ENCODE measurements at regions not wholly inside any gene's neighbourhood (a gene's known extent, or its start where the extent isn't known, plus 50 kb on each side); places are given as distances from the start of the nearest gene placed in this dataset.
A peak's percentile ranks its signal among the peaks of the same experiment; 100 is the strongest.

DNA sequence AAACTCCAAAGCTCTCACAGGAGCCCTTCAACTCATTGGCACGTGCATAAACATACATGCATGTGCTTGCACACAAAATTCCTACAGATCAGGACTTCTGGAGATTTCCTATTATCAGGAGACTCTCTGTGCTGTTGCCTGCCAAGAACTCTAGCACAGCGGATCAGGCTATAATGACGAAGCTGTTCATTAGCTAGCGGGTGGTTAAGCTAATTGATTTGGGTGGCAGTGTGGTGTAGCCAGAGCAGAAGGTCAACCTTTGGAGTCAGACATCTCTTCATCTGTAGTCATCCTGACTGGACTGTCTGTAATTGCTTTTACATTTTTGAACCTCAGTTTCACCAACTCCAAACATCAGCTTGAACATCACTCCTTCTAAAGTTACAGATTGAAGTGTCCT lies 69.0 kb downstream of the KIF2B start:
- DNase-seq: no peak

DNA sequence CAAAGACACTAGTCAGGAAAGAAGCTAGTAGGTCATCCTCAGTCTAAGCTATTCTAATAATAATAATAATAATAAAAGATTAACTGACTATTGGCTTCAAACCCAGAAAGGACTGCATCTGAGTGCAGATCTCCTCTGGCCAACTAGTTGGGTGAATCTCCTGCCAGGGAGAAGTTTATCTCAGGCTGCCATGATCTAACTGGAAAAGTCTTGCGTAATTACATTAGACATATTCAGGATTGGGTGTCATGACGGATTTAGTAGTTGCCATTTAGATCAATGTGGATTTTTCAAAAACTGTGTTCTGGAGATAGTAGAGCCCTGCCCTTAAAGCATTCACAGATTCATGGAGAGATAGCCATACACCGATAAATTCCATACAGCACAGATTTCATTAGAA lies 69.5 kb downstream of the KIF2B start:
- no peak for DNase-seq

DNA sequence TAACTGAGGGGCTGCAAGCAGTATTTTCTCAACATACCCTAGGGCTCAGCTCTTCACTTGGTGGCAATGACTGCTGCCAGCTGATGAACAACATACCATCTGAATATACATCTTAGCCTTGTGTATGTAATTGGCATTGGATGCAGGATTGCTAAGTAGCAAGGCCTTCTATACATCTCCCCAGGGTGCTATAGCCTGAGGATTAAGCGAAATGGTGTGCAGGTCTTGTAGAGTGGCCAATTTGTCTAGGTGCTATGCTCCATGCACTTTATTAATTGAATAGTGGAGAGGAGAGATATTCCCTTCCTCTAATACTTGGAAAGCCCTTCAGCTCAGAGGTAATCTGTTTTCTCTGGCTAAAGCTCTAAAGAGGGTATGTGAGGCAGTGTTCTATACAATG lies 71.9 kb downstream of the KIF2B start:
- DNase-seq: no peak

DNA sequence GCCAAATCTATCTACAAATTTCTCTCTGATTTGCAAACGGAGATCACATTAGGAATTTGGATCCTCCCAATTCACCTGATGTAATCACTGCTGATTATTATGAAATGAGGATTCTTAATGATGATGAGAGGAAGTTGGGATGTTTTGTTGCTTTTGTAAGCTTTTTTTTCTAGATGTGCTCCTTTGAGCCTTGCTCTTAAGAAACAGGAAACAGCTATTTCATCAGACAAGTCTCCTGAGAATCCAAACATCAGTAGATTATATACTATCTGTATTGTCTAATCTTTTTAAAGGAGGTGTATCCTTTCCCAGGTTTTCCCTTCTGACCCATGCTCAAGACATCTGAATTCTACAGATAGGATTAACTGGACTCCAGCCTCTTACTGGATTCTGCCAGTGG lies 73.3 kb downstream of the KIF2B start:
- peak; percentile 44 for DNase-seq

DNA sequence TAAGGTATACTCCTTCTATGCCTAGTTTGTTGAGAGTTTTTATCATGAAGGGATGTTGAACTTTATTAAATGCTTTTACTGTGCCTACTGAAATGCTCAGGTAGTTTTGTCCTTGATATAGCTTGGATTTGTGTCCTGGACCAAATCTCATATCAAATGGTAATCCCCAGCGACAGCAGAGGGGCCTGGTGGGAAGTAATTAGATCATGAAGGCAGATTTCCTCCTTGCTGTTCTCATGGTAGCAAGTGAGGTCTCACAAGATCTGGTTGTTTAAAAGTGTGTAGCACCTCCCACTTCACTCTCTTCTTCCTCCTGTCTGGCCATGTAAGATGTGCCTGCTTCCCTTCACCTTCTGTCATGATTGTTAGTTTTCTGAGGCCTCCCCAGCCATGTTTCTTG lies 78.2 kb downstream of the KIF2B start:
- DNase-seq: no peak

DNA sequence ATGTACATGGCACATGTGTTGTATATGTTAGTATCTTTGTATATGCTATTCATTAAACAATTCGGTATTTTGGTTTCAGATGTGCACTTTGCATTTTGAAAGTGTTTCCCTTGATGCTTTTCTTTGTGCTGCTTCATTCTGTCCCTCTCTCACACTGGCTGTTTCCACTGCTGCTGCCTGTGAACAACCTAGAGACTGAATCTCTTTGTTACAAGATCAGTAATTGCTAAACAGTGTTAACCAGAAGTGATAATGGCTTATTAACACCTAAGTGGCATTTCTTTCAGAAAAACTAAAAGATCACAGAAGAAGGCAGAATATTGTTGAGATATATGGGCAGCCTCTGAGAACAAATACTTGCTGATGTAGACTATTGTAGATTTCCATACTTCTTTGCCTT lies 84.7 kb downstream of the KIF2B start:
- DNase-seq: no peak

DNA sequence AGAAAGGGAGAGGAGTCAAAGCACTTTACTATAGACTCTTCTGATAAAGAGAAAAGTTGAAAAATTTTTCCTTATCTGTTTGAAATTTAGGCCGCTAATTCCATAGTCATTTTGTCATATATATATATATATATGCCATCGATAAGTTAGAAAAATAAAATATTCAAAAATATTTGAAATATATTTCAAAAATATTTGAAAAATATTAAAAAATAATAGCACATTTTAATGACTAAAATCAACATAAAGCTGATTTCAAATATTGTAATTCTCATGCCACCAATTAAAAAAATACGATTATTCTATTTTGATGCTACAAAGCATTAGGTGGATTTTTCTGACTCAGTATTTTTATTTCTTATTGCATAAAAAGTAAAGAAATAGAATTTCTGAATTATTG lies 87.1 kb downstream of the KIF2B start:
- DNase-seq: no peak

DNA sequence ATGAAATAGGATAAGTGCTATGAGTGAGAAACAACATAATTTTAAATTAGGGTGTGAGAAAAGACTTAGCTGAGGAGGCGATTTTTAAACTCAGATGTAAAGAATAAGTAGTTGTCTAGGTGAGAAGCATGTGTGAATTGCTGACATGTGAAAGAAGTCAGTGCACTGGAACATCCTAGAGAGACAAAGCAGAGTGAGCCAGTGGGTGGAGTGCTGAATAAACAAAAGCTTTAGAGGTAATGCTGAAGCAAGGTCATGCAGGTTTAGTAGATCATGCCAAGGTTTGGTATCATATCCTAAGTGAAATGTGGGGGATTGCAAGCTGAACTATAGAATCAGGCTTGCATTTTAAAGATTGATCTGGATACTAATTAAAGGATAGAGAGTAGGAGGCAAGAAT lies 89.4 kb downstream of the KIF2B start:
- no peak for DNase-seq

DNA sequence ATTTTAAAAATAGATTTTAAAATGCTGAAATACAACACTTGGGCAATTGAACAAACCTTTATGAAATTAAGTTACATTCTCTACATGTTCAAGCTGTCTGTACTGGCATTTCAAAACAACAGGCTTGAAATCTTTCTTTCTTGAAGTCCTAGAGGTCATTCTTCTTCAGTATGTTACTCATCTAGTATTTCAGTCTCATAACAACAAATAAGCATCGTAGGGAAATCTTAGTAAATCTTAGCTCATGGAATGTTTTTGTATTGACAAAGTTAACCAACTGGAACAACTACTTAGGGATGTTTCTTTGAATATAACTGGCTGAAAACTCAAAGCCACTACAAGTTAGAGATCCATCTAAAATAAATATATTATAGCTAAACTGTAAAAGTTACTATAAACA lies 96.6 kb downstream of the KIF2B start:
- no peak for DNase-seq

DNA sequence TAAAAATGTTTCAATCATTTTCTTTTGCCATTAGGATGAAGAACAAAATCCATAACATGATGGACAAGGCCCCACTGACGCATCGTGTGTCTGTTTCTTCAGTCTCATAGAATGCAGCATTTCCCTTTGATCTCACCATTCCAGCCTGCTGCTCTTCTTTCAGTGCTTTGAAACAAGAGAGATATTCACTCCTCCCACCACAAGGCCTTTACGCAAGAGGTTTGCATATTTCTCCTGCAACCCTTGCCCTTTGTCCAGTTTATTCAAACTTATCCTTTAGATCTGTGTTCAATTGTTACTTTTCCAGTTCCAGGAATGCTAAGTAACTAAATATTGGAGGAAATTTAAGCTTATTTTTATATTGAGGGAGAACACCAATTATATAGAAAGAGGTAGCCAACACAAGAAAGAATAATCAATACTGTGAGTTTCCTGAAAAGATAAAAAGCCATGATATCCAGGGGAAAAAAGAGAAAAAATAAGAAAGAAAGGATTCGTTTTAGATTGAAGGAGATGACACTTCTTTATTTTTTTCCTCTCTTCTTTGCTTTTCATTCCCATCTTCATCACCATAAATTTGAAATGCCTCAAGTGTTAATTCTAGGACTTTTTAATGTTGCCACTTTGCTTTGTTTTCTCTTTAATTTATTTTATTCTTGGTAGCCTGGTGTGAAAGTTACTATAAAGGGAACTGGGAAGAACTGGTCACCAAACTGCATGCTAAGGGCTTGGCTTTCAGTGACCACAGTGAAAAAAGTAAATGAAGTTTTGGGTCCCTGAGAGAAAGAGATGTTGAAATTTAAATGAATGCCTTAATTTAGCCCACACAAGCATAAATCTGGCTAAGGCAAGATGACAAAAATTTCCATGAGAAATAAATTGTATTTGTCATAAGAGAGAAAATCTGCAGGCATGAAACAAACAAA lies 102.1 kb downstream of the KIF2B start:
- no peak for DNase-seq

DNA sequence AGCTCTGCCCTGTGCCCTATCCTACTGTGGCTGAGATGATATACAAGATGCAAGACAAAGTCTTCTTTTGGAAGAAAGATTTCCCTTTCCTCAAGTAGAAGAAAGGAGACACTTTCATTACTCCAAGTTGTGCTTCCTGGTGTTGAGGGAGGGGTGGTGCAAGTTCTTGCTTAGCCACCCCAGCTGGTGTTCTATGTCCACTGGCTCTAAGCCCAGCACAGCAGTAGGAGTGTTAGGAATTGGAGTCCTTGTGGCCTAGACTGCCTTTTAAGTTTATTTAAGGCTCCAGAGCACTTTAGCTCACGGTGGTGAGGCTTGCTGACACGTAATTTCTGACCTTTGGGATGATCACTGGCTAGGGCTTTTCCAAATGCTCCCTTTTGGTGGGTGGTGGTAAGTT lies 109.7 kb downstream of the KIF2B start:
- DNase-seq: no peak

DNA sequence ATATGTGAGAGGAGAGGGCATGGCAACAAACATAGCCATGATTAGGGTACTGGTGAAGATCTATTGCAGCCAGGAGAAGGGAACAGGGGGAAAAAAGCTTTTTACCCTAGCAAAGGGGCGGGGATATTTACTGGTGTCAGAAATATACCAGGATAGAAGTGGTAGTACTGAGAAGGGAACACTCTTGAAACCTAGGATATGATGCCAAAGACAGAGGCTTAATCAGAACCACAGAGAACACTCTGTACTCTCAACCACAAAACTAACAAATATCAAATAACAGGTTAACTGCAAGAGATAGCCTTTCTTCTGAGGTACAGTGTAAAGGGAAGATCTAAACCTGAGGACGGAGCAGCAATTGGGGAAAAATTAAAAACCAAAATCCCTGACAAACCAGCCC lies 112.2 kb downstream of the KIF2B start:
- no peak for DNase-seq

DNA sequence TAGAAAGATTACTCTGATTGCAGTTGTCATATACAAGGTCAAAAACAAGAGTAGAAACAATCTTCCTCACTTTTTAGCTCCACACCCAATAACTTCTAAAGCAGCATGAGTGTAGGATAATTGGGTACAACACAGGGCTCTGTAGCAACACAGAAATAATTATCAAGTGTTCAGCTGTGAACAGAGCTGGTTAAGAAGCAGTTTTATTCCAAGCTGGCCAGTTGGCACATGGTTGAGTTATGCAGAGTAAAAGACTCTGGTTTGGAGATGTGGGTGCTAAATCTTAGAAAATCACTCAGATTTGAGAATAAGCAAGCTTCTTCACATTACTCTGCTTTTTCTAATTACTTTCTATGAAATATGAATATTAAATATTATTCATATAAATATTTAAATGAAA lies 118.5 kb downstream of the KIF2B start:
- DNase-seq: no peak

DNA sequence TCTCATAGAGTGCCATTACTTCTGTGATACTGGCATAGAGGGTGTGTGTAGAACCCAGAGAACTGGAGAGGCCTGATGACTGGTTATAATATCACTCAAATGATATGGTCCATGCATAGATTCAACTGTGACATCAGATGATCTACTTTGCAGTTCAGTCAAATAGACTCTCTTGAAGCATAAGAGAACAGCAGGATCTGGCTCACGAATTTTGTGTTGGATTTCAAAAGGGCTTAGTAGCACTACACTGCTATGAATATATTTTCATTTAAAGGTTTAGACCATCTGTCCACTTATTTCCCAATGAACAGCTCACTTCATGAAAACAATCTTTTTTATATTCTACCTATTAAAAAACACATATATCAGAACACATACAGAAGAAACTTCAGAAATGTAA lies 119.7 kb downstream of the KIF2B start:
- no peak for DNase-seq

DNA sequence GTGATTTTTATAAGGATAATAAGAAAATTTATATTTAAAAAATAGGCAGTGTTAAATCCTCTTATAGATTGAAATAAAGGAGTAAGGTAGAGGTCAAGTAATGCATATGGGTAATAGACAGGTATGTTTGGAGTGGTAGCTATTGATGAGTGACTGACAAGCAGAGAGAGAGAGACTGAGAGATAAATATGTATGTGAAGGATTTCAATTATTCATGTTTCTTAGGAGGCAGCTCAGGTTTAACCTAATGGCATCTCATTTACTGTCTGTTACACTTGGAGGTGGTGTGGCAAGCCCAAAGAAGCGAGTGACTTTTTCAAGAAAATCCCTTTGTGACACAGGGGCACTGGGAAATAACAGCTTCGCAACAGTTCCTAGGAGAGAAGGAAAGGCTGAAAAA lies 120.2 kb downstream of the KIF2B start:
- DNase-seq: no peak

DNA sequence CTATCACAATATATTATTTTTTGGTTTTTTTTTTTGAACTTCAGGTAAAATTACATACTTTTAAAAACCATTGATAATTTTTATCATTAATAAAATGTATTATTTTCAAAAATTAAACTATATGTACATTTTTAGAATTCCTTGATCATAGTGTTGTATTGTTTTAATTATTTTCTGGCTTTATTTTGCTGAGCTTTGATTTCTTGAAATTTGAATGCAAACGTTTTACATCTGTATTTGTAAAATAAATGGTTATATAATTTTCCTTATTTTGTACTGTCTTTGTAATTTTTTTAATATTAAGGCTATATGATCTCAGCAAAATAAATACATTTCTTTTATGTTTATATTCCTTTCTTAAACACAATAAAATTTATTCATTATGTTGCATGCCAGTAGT lies 125.6 kb downstream of the KIF2B start:
- DNase-seq: no peak

DNA sequence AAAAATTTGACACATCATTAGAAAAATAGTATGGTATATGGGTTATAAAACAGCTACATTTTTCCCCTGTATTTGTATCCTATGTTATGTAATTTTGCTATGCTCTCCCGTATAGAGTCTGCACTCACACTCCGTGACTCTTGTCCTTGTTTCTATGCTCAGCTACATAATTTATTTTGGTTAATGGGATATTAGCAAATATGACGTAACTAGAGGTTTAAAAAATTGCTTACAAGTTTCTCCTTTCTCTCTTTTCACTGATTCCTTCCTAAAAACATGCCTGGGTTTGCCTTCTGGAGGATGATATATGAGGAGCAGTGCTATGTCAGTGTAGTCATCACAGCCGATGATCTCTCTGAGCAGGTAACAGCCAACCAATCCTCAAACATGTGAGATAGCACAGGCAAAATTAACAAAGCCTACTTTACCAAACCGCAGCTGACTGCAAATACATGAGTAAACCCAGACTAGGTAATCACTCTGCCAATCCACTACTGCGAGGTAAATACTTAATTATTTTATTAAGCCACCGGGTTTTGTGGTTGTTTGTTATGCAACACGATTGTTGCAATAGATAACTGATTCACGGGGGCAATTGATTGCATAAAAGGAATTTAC lies 126.9 kb downstream of the KIF2B start:
- DNase-seq: no peak

DNA sequence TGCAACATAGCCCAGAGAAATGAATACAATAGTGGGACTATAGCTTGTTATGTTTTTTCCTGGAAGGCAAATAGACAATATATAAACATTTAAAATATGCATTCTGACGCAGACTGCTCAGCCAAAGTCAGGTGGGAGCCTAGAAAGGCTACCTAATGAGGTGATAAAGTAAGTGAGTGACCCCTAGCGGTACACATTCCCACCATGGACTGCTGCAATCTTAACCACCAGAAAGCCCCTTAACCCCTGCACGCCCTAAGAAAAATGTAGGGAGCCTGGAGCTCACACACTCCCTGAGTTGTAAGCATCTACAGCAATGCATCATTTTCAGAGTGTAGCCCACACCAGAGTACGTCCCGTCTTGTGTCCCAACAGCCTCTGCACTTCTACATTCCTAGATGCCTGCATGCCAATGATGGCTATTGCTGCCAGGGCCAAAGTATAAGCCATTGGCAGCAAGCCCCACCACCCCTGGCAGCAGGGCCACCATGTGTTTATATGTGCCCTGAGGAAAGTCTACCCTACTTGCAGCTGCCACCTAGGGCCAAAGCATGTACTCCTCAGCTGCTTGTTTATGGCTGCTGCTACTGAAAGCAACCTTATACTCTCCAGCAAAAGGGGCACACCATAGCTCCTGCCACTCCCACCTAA lies 127.6 kb downstream of the KIF2B start:
- no peak for DNase-seq

DNA sequence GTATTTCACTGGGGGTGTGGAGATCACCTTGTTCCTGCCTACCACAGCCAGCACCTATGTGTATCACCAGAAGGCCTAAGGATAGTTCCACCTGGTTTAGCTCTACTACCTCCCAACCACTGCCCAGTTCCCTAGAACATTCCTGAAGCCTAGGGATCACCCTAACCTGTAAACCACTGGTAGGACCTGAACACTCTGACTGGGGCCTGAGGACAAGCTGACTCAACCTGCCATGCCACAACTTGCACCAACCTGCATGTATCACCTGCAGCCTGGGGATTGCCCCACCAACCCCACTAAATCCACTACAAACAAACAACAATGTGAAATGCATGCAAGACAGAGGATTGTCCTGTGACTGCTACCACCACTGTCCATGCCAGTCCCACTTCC lies 128.1 kb downstream of the KIF2B start:
- DNase-seq: no peak

DNA sequence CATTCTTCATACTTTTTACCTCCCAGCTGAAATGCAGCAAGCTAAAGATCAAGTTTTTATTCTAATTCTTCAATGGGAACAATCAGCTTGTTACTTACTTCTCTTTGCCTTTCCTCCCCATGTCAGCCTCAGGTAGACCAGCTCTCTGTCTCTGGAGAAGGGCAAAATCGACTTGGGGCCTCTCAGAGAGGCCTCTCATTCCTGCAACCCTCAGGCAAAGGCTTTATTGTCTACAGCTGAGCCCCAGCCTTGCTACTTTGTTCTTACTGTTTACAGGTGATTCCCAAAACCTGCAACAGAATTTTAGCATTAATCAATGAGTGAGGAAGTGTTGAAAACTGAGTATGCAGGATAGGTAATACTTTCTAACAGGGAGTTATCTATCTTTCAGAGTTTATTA lies 148.6 kb downstream of the KIF2B start:
- DNase-seq: no peak

DNA sequence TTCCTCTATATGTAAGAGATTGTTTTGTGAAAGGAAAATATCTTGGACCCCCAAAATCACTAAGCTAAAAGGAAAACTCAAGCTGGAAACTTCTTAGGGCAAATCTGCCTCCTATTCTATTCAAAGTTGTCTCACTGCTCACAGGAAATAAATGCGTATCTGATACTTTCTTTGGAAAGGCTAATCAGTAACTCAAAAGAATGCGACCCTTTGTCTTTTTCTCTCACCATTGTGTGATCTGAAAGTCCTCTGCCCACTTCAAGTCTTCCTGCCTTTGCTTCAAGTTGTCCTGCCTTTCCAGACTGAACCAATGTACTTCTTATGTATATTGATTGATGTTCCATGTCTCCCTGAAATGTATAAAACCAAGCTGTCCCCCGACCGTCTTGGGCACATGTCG lies 157.3 kb downstream of the KIF2B start:
- DNase-seq: no peak

DNA sequence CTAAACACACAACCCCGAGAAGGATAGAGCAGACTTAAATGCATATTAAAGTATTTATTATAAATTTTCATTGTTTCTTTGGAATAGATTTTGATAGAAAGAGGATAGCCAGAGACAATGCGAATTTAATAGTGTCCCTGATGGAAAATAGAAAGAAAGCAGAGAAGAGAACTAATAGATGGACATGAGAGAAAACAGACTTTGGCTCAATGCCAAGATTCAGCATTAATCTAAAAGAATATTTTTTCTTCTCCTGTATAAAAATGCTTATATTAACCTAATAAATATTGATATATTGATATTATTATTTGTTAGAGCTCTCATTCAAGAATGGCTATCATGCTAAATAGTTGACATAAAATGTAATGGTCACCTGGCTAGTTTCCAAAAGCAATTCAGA lies 173.4 kb downstream of the KIF2B start:
- DNase-seq: no peak

DNA sequence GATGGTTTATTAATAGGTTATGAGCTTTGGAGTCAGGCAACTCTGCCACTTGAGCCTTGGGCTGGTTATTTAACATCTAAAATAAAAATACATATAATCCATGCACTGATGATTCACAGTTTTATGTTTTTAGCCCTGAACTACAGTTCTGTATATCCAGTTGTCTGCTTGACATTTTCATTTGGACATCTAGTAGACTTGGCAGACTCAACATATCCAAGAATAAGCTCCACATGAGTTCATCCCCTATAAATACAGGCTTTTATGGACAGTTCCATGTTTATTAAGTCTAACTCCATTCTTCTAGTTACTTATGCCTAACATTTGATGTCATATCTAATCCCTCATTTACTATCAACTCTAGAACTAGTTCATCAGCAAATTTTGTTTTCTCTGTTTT lies 174.2 kb downstream of the KIF2B start:
- no peak for DNase-seq

DNA sequence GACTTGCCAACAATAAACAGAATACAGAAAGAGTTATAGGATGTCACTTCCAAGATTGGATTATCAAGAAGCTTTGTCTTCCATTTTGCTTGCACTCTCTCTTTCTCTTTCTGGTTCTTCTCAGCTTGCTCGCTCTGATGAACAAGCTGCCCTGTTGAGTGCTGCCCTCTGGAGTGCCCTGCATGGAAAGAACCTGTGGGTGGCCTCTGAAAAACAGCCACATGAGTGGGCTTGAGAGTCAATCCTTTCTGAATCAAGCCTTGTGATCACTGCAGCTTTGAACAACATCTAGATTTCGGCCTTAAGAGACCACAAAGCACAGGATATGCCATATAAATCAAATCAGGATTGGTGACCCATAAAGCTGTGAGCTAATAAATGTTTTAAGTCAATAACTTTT lies 185.1 kb downstream of the KIF2B start:
- peak; percentile 1 for DNase-seq

Measured in OCI-M1 (cell line).